ENCODE measurements at regions not wholly inside any gene's neighbourhood (a gene's known extent, or its start where the extent isn't known, plus 50 kb on each side); places are given as distances from the start of the nearest gene placed in this dataset.

- TF ChIP-seq, protein P1, sequence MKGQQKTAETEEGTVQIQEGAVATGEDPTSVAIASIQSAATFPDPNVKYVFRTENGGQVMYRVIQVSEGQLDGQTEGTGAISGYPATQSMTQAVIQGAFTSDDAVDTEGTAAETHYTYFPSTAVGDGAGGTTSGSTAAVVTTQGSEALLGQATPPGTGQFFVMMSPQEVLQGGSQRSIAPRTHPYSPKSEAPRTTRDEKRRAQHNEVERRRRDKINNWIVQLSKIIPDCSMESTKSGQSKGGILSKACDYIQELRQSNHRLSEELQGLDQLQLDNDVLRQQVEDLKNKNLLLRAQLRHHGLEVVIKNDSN (IDR thresholded peaks at IDR 0.05): no peak
- TF ChIP-seq YY1 (IDR thresholded peaks at IDR 0.05; ENCODE audit: low read depth) (no peak), RAD21 (IDR thresholded peaks at IDR 0.05; ENCODE audit: low read depth) (no peak), ZBTB7A (IDR thresholded peaks at IDR 0.05; ENCODE audit: low read depth) (no peak), REST (IDR thresholded peaks at IDR 0.05; ENCODE audit: low read depth) (no peak), CREB1 (IDR thresholded peaks at IDR 0.05; ENCODE audit: low read depth) (no peak), TCF12 (IDR thresholded peaks at IDR 0.05; ENCODE audit: low read depth) (no peak), EP300 (IDR thresholded peaks at IDR 0.05; ENCODE audit: borderline replicate concordance) (no peak), TEAD4 (IDR thresholded peaks at IDR 0.05) (no peak), NFIC (IDR thresholded peaks at IDR 0.05) (no peak), FOXM1 (IDR thresholded peaks at IDR 0.05; ENCODE audit: borderline replicate concordance, low read depth) (no peak), CEBPB (IDR thresholded peaks at IDR 0.05) (no peak), TAF1 (IDR thresholded peaks at IDR 0.05; ENCODE audit: low read depth) (no peak), EGR1 (IDR thresholded peaks at IDR 0.05) (no peak)
- TF ChIP-seq, protein P2, sequence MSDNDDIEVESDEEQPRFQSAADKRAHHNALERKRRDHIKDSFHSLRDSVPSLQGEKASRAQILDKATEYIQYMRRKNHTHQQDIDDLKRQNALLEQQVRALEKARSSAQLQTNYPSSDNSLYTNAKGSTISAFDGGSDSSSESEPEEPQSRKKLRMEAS (IDR thresholded peaks at IDR 0.05): no peak
Measured at GRCh38 chr1:108036796-108037562, 72.0 kb upstream of the VAV3 start.

DNA sequence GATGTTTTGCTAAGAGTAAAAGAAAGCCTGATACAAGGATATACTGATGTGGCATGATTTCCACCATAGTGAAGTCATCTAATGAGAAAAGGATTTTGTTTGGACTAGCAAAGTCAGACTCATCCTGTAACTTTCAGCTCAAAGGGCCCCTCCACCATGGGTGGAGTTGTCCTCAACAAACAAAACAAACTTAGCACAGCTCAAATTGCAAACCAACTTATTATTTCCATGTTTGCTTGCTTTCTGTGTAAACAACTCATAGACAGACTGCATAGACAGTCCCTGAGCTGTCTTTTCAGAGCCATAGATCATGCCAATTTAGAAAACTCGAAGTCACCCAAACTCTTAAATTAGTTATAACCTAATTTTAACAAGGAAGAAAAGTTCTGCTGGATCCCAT is 69.4 kb upstream of the VAV3 start:
- TF ChIP-seq, protein P2 (IDR thresholded peaks at IDR 0.05): no peak
- TF ChIP-seq RAD21 (IDR thresholded peaks at IDR 0.05; ENCODE audit: low read depth): no peak
- TF ChIP-seq FOXM1 (IDR thresholded peaks at IDR 0.05; ENCODE audit: borderline replicate concordance, low read depth): no peak
- TF ChIP-seq YY1 (IDR thresholded peaks at IDR 0.05; ENCODE audit: low read depth): no peak
- TF ChIP-seq, protein P1 (IDR thresholded peaks at IDR 0.05): no peak
- no peak for TF ChIP-seq EP300 (IDR thresholded peaks at IDR 0.05; ENCODE audit: borderline replicate concordance)
- no peak for TF ChIP-seq NFIC (IDR thresholded peaks at IDR 0.05)
- no peak for TF ChIP-seq EGR1 (IDR thresholded peaks at IDR 0.05)
- no peak for TF ChIP-seq ZBTB7A (IDR thresholded peaks at IDR 0.05; ENCODE audit: low read depth)

GRCh38 chr1:108033550-108033951 is 68.6 kb upstream of the VAV3 start:
- TF ChIP-seq TEAD4 (IDR thresholded peaks at IDR 0.05) (no peak), CEBPB (IDR thresholded peaks at IDR 0.05) (0 out of 2 replicates have a peak, but pooled peaks have one; percentile 25)

DNA sequence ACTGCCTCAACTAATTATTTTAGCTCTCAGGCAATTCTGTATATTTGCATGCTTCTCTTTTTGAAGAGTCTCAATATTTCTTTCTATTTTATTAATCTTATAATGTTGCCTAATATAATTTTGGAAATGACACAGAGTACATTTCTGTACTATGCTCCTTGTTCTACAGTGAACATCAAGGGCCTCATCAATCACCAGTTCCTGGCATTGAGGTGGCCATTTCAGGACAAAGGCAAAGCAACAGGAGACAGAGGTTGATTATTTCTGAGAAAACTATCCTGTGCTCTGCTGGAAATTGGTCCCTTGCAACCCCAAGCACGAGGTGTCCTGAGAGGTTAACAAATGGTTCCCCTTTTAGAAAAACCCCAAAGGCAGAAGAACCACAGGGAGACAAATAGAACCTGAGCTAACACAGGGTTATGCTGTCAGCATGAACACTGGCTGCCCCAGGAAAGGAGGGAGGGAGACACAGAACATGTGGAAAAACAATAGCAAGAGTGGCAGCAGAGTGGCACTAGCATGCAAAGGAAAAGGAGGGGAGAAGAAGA is 63.9 kb upstream of the VAV3 start:
- TF ChIP-seq, protein P1 (IDR thresholded peaks at IDR 0.05): no peak
- TF ChIP-seq, protein P2 (IDR thresholded peaks at IDR 0.05): no peak
- TF ChIP-seq YY1 (IDR thresholded peaks at IDR 0.05; ENCODE audit: low read depth) (no peak), TEAD4 (IDR thresholded peaks at IDR 0.05) (no peak), NFIC (IDR thresholded peaks at IDR 0.05) (no peak), EP300 (IDR thresholded peaks at IDR 0.05; ENCODE audit: borderline replicate concordance) (no peak), TAF1 (IDR thresholded peaks at IDR 0.05; ENCODE audit: low read depth) (no peak), RAD21 (IDR thresholded peaks at IDR 0.05; ENCODE audit: low read depth) (no peak), FOXM1 (IDR thresholded peaks at IDR 0.05; ENCODE audit: borderline replicate concordance, low read depth) (no peak), REST (IDR thresholded peaks at IDR 0.05; ENCODE audit: low read depth) (no peak), CEBPB (IDR thresholded peaks at IDR 0.05) (no peak)

GRCh38 chr1:108027389-108027788 is 62.4 kb upstream of the VAV3 start:
- TF ChIP-seq, protein P1 (IDR thresholded peaks at IDR 0.05): no peak
- TF ChIP-seq TCF12 (IDR thresholded peaks at IDR 0.05; ENCODE audit: low read depth): no peak
- no peak for TF ChIP-seq REST (IDR thresholded peaks at IDR 0.05; ENCODE audit: low read depth)
- TF ChIP-seq CEBPB (IDR thresholded peaks at IDR 0.05): no peak
- TF ChIP-seq FOXM1 (IDR thresholded peaks at IDR 0.05; ENCODE audit: borderline replicate concordance, low read depth): no peak
- TF ChIP-seq TAF1 (IDR thresholded peaks at IDR 0.05; ENCODE audit: low read depth): no peak
- TF ChIP-seq YY1 (IDR thresholded peaks at IDR 0.05; ENCODE audit: low read depth): no peak
- TF ChIP-seq EGR1 (IDR thresholded peaks at IDR 0.05): no peak
- TF ChIP-seq RAD21 (IDR thresholded peaks at IDR 0.05; ENCODE audit: low read depth): no peak
- TF ChIP-seq EP300 (IDR thresholded peaks at IDR 0.05; ENCODE audit: borderline replicate concordance): no peak
- TF ChIP-seq, protein P2 (IDR thresholded peaks at IDR 0.05): no peak
- no peak for TF ChIP-seq ZBTB7A (IDR thresholded peaks at IDR 0.05; ENCODE audit: low read depth)
- no peak for TF ChIP-seq TEAD4 (IDR thresholded peaks at IDR 0.05)
- TF ChIP-seq NFIC (IDR thresholded peaks at IDR 0.05): no peak
- no peak for TF ChIP-seq CREB1 (IDR thresholded peaks at IDR 0.05; ENCODE audit: low read depth)

Measured in Ishikawa (cell line).